HG03521 (cell line): ENCODE measurements at regions not wholly inside any gene's neighbourhood (a gene's known extent, or its start where the extent isn't known, plus 50 kb on each side); places are given as distances from the start of the nearest gene placed in this dataset.

Source experiments
- ATAC-seq: cut with Tn5 transposase; IDR thresholded peaks from one replicate; pipeline ENCODE4 v1.9.1; 2021; ENCODE audit warnings: mild to moderate bottlenecking, moderate library complexity; ENCODE audit not compliant: unreplicated experiment

- ATAC-seq, result no peak
Measured at GRCh38 chr16:6946802-6947201, 385.8 kb upstream of the RBFOX1 start.

DNA sequence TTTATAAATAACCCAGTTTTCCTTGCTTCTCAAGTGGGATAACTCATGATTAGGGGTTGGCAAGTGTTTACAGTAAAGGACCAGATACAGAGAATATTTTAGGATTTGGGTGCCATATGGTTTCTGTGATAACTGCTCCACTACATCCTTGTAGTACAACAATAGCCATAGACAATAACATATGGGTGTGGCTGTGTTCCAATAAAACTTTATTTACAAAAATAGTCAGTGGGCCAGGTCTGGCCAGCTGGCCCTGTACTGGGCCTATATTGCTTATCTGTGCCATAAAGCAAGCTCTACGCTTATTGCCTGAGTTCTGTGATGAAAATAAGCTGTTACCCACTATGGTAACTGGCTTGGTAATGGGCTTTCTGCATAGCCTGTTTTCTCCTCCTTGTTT is 386.5 kb upstream of the RBFOX1 start:
- ATAC-seq, result no peak

GRCh38 chr16:6940968-6941367 is 391.7 kb upstream of the RBFOX1 start:
- ATAC-seq, result no peak

GRCh38 chr16:6937641-6938040 is 395.0 kb upstream of the RBFOX1 start:
- ATAC-seq, result no peak

GRCh38 chr16:6932871-6933385 is 399.7 kb upstream of the RBFOX1 start:
- no peak for ATAC-seq

- ATAC-seq, result no peak
Measured at GRCh38 chr16:6929868-6930267, 402.8 kb upstream of the RBFOX1 start.

DNA sequence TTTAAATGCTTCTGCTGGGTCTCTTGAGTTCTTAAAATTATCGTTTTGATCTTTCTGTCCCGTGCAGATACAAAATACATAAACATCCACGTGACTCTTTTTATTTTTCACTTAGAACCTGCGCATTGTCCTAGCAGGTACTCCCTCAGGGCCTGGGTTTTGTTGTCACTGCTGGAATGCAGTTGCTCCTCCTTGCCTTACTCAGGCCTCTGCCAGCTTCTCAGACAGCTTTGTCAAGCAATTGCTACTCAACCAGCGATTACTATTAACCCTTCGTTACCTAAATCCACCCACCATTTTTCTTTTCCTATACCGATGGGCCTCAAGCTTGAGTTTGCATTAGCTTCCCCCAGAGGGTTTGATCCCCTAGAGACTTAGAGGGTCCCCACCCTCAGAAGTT is 405.9 kb upstream of the RBFOX1 start:
- ATAC-seq, result no peak

- ATAC-seq, result no peak
Measured at GRCh38 chr16:6926341-6926740, 406.3 kb upstream of the RBFOX1 start.

DNA sequence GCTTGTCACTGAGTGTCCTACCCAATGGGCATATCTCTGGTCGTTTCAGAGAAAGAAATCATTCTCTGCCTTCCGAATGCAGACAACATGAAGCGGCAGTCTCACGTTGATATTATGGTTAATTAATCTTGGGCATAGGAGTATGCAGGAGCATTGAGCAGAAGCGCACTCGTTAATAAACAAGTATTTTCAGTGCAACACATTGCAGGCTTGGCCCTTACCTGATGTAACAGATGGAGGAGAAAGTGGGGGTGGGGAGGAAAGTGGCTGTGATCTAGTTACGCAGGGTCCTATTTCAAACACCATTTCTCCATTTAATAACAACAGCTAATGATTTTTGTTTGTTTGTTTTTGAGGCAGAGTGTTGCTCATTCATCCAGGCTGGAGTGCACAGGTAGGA is 414.0 kb upstream of the RBFOX1 start:
- ATAC-seq, result no peak

- no peak for ATAC-seq
Measured at GRCh38 chr16:6916946-6917345, 415.7 kb upstream of the RBFOX1 start.

DNA sequence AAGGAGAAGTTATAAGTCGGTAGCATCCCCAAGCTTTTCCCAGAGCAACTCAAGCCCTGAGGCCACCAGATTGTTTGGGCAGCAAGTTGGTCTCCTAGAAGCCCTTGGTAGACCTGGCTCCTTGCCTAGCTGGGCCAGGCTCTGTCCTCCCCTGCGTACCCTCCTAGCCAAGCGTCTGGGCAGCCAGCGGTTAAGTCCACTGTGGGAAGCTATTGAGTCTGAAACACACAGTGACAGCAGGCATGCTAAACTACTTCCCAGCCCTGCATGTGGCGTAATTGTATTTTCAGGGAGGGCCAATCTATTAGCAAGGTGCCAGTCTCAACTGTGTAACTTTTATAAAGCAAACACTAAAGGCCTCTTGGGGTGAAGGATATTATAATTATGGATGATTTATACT is 419.1 kb upstream of the RBFOX1 start:
- no peak for ATAC-seq

DNA sequence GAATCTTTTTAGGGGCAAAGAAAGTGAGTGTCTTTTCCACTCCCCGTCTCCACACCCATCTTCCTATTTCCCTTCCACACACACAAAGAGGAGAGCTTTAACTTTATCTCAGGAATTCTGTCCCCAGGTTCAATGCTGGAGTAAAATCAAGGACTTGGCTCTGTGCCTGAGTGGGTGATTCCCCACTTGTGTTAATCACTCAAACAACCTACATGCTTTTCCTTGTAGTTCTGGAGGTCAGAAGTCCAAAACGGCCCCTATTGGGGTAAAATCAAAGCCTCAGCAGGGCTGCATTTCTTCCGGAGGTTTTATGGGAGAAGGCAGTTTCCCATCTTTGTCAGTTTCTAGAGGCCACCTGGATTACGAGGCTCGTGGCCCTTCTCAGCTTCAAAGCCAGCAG is 422.3 kb upstream of the RBFOX1 start:
- no peak for ATAC-seq

- no peak for ATAC-seq
Measured at GRCh38 chr16:6905601-6906000, 427.0 kb upstream of the RBFOX1 start.

DNA sequence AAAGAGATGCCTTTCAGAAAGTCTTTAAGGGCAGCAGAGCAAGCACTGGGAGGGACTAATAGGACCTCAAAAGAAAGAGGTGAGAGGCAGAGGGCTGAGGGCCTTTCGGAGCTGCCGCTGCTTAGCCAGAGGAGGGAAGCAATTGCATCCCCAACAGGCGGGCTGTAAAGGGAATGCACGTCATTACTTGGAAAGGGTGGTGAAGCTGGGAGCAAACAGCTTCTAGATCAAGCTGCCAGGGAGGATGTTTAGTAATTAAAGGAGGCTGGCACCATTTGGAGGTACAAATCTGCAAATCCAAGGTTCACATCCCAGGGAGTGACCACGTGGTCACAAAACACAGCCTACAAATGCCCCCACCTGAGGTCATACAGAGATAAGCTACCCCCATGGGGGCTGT is 429.0 kb upstream of the RBFOX1 start:
- ATAC-seq, result no peak

GRCh38 chr16:6898896-6899295 is 433.7 kb upstream of the RBFOX1 start:
- no peak for ATAC-seq

- no peak for ATAC-seq
Measured at GRCh38 chr16:6897876-6898485, 434.7 kb upstream of the RBFOX1 start.

GRCh38 chr16:6892966-6893365 is 439.7 kb upstream of the RBFOX1 start:
- ATAC-seq, result no peak

DNA sequence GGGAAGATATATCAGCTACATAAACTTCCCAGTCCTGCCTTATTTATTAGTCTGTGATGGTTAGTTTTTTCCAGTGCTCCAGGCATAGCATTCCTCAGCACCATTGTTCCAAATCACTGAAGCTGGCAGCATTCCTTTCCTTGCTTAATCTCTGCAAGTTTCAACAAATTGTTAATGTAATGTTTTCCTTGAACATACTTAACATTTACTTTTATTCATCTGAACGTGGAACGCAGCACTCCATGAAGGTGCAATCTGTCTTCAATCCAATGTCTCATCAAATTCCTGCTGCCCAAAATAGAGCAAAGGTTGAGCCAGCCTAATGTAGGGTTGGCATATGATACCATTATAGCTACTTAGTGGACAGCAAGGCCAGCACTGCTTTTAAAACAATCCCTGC is 441.1 kb upstream of the RBFOX1 start:
- no peak for ATAC-seq

DNA sequence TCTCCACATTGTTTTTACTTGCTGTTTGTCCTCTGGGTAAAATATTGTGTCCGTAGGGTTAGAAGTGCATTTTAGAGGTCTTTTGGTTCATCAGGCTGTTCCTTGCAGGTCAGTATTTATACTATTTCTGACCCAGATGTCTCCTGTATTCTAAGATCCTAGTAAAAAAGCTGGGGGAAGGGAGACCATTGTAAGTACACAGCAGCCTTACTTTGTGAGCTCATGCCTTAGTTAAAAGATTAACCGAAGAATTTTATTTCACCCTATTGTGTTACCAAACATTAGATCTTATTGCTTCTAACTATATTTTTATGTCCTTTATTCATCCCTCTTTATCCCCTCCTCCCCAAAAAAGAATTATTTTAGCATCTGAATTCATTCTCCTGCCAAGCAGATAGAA is 444.1 kb upstream of the RBFOX1 start:
- no peak for ATAC-seq

DNA sequence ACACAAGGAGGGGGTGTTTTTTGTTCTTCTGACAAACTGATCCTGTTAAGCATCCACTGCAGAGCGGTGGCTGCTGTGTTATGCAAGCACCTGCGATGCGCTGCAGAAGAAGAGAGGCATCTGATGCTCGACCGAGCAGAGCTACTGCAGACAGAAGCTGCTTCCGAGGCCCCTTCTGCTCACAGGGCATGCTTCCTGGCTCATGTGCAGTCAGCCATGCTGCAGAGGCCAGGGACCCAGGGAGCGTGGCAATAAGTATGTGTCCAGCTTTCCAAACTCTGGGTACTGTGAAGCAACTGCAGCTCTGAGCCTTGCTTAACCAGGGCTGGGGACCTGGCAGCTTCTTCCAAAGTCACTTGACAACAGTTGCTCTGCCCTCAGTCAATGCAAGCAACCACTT is 448.6 kb upstream of the RBFOX1 start:
- no peak for ATAC-seq

GRCh38 chr16:6880263-6880662 is 452.4 kb upstream of the RBFOX1 start:
- no peak for ATAC-seq

DNA sequence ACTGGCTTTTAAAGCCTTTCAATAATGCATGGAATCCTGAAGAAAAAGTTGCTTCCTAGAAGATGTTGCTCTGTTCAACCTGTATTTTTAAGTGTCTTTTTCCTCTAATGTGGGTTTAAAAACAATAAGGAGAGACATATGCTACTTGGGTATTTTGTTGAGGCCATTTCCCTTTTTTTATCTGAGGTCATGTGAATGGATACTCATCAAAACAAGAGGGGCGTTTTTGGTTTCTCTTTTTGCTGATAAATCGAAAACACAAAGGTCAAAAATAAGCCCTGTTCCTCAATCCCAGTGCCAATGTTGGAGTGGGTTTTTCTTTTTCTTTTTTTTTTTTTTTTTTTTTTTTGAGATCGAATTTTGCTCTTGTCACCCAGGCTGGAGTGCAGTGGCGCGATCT is 468.0 kb upstream of the RBFOX1 start:
- ATAC-seq, result no peak

- ATAC-seq, result no peak
Measured at GRCh38 chr16:6864244-6864643, 468.4 kb upstream of the RBFOX1 start.
